Liver (tissue), 7 donors: ENCODE measurements at regions not wholly inside any gene's neighbourhood (a gene's known extent, or its start where the extent isn't known, plus 50 kb on each side); places are given as distances from the start of the nearest gene placed in this dataset.

Source experiments
- DNase-seq: peaks from one replicate; pipeline ENCODE4 v3.0.0-alpha.2; 2017; ENCODE audit warnings: low spot score
- H3K27ac ChIP-seq, 2 donors: one replicate each; pipeline ENCODE4 v1.7.0; 2013; ENCODE audit warnings: inconsistent platforms in 2 of 2, low read length in 2 of 2, control low read depth in 1 of 2, low read depth in 1 of 2, mild to moderate bottlenecking in 1 of 2
- H3K27me3 ChIP-seq, 4 donors: one replicate each; pipeline versions ENCODE4 v1.6.1 to v1.7.0; 2013; ENCODE audit warnings: low read length in 3 of 4, inconsistent platforms in 1 of 4, mild to moderate bottlenecking in 1 of 4, moderate library complexity in 1 of 4; ENCODE audit not compliant: control insufficient read depth in 4 of 4, insufficient read depth in 4 of 4
- H3K36me3 ChIP-seq, 4 donors: one replicate each; pipeline versions ENCODE4 v1.6.1 to v1.7.0; 2013; ENCODE audit warnings: low read length in 3 of 4, mild to moderate bottlenecking in 3 of 4, low read depth in 1 of 4, moderate library complexity in 1 of 4; ENCODE audit not compliant: control insufficient read depth in 4 of 4, insufficient read depth in 3 of 4
- H3K4me1 ChIP-seq, 4 donors: one replicate each; pipeline versions ENCODE4 v1.6.1 to v1.7.0; 2013; ENCODE audit warnings: low read length in 3 of 4, mild to moderate bottlenecking in 3 of 4, moderate library complexity in 1 of 4; ENCODE audit not compliant: control insufficient read depth in 4 of 4, insufficient read depth in 4 of 4
- H3K4me3 ChIP-seq, 3 donors: one replicate each; pipeline versions ENCODE4 v1.6.1 to v1.7.0; 2013; ENCODE audit warnings: low read length in 3 of 3, control low read depth in 1 of 3, low read depth in 1 of 3, mild to moderate bottlenecking in 1 of 3
- H3K9ac ChIP-seq, 2 donors: one replicate each; pipeline ENCODE4 v1.7.0; 2013; ENCODE audit warnings: low read length in 2 of 2, mild to moderate bottlenecking in 2 of 2, moderate library complexity in 2 of 2, control low read depth in 1 of 2, low read depth in 1 of 2
- H3K9me3 ChIP-seq, 4 donors: one replicate each; pipeline versions ENCODE4 v1.6.1 to v1.7.0; 2013; ENCODE audit warnings: low read length in 3 of 4; ENCODE audit not compliant: control insufficient read depth in 4 of 4
- ATF3 ChIP-seq: IDR thresholded peaks from 2 replicates; pipeline ENCODE4 v1.6.1; 2016; ENCODE audit warnings: antibody characterized with exemption
- FOXA2 ChIP-seq: IDR thresholded peaks from 2 replicates; pipeline ENCODE4 v1.6.1; 2016; ENCODE audit warnings: antibody characterized with exemption
- HNF4A ChIP-seq, 2 donors: conservative IDR thresholded peaks; 2 replicates each; pipeline ENCODE4 v1.6.1; 2016; ENCODE audit warnings: antibody characterized with exemption in 2 of 2, mild to moderate bottlenecking in 2 of 2
- HNF4G ChIP-seq: IDR thresholded peaks from 2 replicates; pipeline ENCODE4 v1.6.1; 2016; ENCODE audit warnings: antibody characterized with exemption
- JUND ChIP-seq, 2 donors: IDR thresholded peaks; 2 replicates each; pipeline ENCODE4 v1.6.1; 2016; ENCODE audit warnings: antibody characterized with exemption in 2 of 2
- MAX ChIP-seq: IDR thresholded peaks from 2 replicates; pipeline ENCODE4 v1.6.1; 2016; ENCODE audit warnings: antibody characterized with exemption
- NR2F2 ChIP-seq: IDR thresholded peaks from 2 replicates; pipeline ENCODE4 v1.6.1; 2016; ENCODE audit warnings: antibody characterized with exemption
- RAD21 ChIP-seq, 2 donors: IDR thresholded peaks; 2 replicates each; pipeline ENCODE4 v1.6.1; 2016; ENCODE audit warnings: antibody characterized with exemption in 2 of 2, mild to moderate bottlenecking in 2 of 2
- REST ChIP-seq: IDR thresholded peaks from 2 replicates; pipeline ENCODE4 v1.6.1; 2016; ENCODE audit warnings: antibody characterized with exemption, mild to moderate bottlenecking
- RXRA ChIP-seq, 2 donors: IDR thresholded peaks; 2 replicates each; pipeline ENCODE4 v1.6.1; 2017 to 2018; ENCODE audit warnings: antibody characterized with exemption in 2 of 2, mild to moderate bottlenecking in 1 of 2
- TAF1 ChIP-seq: conservative IDR thresholded peaks from 2 replicates; pipeline ENCODE4 v1.6.1; 2016; ENCODE audit warnings: antibody characterized with exemption, mild to moderate bottlenecking
- YY1 ChIP-seq: IDR thresholded peaks from 2 replicates; pipeline ENCODE4 v1.6.1; 2016; ENCODE audit warnings: antibody characterized with exemption, mild to moderate bottlenecking
- WGBS: extraction: QIAGEN DNeasy Blood & Tissue Kit; methylation state at CpG from one replicate; pipeline ENCODE4 v1.1.7; 2013; 5-methylcytosine and 5-hydroxymethylcytosine counted together
- donor health status: healthy.
- donor health status: healthy.
- donor health status: healthy.
- donor health status: healthy.

DNA sequence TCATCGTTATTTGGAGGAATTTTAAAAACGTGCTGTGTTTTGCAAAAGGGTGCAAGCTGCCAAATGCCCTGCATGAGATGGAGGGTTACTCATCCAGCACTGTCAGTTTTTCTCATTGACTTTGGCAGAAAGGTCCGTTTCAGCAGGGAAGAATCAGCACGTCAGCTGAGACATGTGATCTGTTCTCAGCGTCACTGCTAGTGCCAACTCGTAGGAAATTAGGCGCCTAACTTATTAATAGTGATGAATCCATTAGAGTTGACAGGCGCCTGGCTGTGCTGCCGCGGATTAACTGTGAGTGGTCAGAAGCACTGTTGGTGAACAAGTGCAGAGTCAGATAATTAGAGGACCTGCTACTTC is 175.5 kb upstream of the FOXQ1 start:
- Histone ChIP-seq H3K36me3 (no peaks in the 10 kb centered on the region), H3K4me1 (peaks cover 0 to 11% (median 9%) of the 10 kb centered on the region in 4 donors), H3K4me3 (no peak overlapping the region), H3K27me3 (no peaks in the 10 kb centered on the region), H3K9me3 (no peaks in the 10 kb centered on the region), H3K27ac (peak overlapping the region; percentile 67 to 72), H3K9ac (no peak overlapping the region)
- DNase-seq, result no peak
- 39% methylated on average over 10 of the region's 10 CpGs for WGBS
- TF ChIP-seq NR2F2, result no peak
- peak in 1 of 2 donors; percentile 19 for TF ChIP-seq RAD21 (IDR thresholded peaks at IDR 0.05)
- TF ChIP-seq FOXA2, result peak; percentile 47
- peak in 1 of 2 donors; percentile 53 for TF ChIP-seq JUND (IDR thresholded peaks at IDR 0.05)
- TF ChIP-seq RXRA (IDR thresholded peaks at IDR 0.05), result peak in 1 of 2 donors; percentile 51
- TF ChIP-seq HNF4A (conservative IDR thresholded peaks at IDR 0.05), result peak in 1 of 2 donors; percentile 58
- peak; percentile 53 for TF ChIP-seq YY1
- peak; percentile 30 for TF ChIP-seq MAX
- TF ChIP-seq ATF3, result no peak

DNA sequence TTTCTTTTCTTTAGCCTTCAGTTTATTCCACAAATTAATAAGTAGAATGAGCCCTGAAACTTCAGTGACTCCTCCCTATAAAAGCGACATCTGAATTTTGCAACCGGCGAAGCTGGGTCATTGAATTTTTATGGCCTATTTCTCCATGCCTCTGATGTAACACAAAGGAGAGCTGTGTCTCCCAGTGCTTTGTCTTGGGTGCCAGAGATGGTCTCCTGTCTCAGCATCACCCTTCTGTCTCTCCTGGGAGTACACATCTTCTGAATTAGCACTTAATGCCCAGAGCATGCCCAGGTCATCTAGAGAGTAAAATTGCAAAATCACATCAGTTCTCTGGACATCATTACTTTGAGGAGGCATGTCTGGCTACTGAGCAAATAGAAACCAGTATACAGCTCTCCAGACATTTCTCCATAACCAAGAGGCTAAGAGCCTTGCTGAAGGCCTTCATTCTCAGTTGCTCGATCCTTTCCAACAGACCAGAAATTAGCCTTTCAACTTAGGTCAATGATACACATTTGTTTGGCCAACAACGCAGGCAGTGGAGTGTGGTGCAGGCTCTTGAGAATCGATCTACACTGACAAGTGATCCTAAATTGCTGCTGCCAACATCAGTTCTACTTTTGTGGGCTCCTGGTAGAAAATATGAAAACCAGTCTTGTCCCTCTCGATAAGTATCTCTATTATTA is 176.0 kb upstream of the FOXQ1 start:
- no peak for TF ChIP-seq TAF1
- no peak for TF ChIP-seq MAX
- TF ChIP-seq JUND (IDR thresholded peaks at IDR 0.05), result no peak
- no peak for TF ChIP-seq FOXA2
- TF ChIP-seq YY1, result no peak
- no peak for TF ChIP-seq HNF4G
- TF ChIP-seq REST, result no peak
- peak in 1 of 2 donors; percentile 70 for TF ChIP-seq HNF4A (conservative IDR thresholded peaks at IDR 0.05)
- no peak for DNase-seq
- no peaks in the 10 kb centered on the region for H3K36me3 ChIP-seq
- WGBS, result 45% methylated on average over 7 of the region's 7 CpGs
- H3K27ac ChIP-seq, result peak overlapping the region; percentile 67 to 72
- H3K4me1 ChIP-seq, result peaks cover 0 to 12% (median 9%) of the 10 kb centered on the region in 4 donors
- H3K27me3 ChIP-seq, result no peaks in the 10 kb centered on the region
- H3K9ac ChIP-seq, result peak overlapping the region in 1 of 2 donors; percentile 51
- H3K9me3 ChIP-seq, result no peaks in the 10 kb centered on the region
- no peak overlapping the region for H3K4me3 ChIP-seq
